DND-41 (cell line): ENCODE measurements at regions not wholly inside any gene's neighbourhood (a gene's known extent, or its start where the extent isn't known, plus 50 kb on each side); places are given as distances from the start of the nearest gene placed in this dataset.

ENCODE experiments used
- EZH2 ChIP-seq: IDR thresholded peaks from 3 replicates; pipeline ENCODE4 v1.6.1; 2012; ENCODE audit warnings: borderline replicate concordance, low read depth, mild to moderate bottlenecking, moderate library complexity, low read length, inconsistent platforms; ENCODE audit not compliant: severe bottlenecking
- TF ChIP-seq, protein P1 (sequence below): IDR thresholded peaks from 2 replicates; pipeline ENCODE4 v1.5.1; 2012; ENCODE audit warnings: borderline replicate concordance, low read length, moderate library complexity, mild to moderate bottlenecking; ENCODE audit not compliant: poor library complexity, severe bottlenecking; ENCODE audit errors: extremely low read depth

DNA sequence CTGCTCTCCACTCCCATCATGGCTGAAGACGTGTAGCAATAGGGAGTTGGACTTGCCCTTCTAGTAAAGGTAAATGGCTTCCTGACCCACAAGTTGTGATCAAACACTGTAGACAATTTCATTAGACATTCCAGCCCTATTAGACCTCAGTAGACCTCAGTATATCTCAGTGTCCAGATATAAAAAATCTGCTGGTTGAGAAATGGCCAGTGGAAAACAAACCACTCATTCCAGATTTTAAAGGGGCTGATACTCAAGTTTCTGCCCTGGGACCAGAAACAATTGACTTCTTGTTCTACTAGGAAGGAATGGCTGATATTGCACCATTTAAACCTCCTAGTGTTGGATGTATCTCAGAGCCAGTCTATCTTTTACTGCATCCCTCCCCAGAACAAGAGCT lies 613.2 kb downstream of the PDCD6IP start:
- TF ChIP-seq, protein P1, sequence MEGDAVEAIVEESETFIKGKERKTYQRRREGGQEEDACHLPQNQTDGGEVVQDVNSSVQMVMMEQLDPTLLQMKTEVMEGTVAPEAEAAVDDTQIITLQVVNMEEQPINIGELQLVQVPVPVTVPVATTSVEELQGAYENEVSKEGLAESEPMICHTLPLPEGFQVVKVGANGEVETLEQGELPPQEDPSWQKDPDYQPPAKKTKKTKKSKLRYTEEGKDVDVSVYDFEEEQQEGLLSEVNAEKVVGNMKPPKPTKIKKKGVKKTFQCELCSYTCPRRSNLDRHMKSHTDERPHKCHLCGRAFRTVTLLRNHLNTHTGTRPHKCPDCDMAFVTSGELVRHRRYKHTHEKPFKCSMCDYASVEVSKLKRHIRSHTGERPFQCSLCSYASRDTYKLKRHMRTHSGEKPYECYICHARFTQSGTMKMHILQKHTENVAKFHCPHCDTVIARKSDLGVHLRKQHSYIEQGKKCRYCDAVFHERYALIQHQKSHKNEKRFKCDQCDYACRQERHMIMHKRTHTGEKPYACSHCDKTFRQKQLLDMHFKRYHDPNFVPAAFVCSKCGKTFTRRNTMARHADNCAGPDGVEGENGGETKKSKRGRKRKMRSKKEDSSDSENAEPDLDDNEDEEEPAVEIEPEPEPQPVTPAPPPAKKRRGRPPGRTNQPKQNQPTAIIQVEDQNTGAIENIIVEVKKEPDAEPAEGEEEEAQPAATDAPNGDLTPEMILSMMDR = no peak
- no peak for TF ChIP-seq EZH2
